M059J (cell line): ENCODE measurements at regions not wholly inside any gene's neighbourhood (a gene's known extent, or its start where the extent isn't known, plus 50 kb on each side); places are given as distances from the start of the nearest gene placed in this dataset.

Source experiments
- DNase-seq: peaks from one replicate; pipeline ENCODE4 v3.0.0-alpha.2; 2012; ENCODE audit warnings: low read depth

GRCh38 chr10:30118590-30118989 lies 59.2 kb upstream of the JCAD start:
- no peak for DNase-seq

GRCh38 chr10:30117812-30118501 lies 58.6 kb upstream of the JCAD start:
- DNase-seq: no peak

GRCh38 chr10:30116041-30116491 lies 56.7 kb upstream of the JCAD start:
- DNase-seq: no peak

- DNase-seq: no peak
Measured at GRCh38 chr10:30115626-30115940, 56.2 kb upstream of the JCAD start.

GRCh38 chr10:30114881-30115625 lies 55.7 kb upstream of the JCAD start:
- DNase-seq: no peak

DNA sequence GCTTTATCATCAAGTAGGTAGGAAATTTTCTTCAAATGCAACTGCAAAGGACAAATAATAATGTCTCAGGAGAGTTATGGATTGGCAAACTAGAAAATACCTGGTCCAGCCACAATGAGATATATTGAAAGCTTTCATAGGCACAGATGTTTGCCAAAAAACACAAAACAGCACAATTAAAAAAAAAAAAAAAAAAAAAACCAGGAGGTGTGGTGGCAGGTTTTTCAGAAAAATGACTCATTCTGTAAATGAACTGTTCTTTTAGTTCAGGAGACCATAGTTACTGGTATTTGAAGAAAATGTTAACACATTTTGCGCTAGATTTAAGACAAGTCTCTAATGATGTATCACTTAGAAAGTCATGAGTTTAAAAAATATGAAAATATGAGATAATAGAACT lies 55.0 kb upstream of the JCAD start:
- DNase-seq: no peak

- peak; percentile 63 for DNase-seq
Measured at GRCh38 chr10:30111340-30112022, 52.1 kb upstream of the JCAD start.
